Lung microvascular endothelial cell (primary cell): ENCODE measurements at regions not wholly inside any gene's neighbourhood (a gene's known extent, or its start where the extent isn't known, plus 50 kb on each side); places are given as distances from the start of the nearest gene placed in this dataset.
A peak's percentile ranks its signal among the peaks of the same experiment; 100 is the strongest.
"Not testable (repeated sequence)": the region's sequence is repeated elsewhere in the genome, so short reads cannot be mapped to it uniquely, and the experiment has no call there.

ENCODE experiments used
- DNase-seq, 2 donors: peaks; one replicate each; pipeline versions ENCODE4 v3.0.0 to v3.0.0-alpha.2; 2010; ENCODE audit warnings: low read depth in 2 of 2

GRCh38 chr11:101835506-101836063, 79.2 kb upstream of the CEP126 start:
- no peak for DNase-seq

- DNase-seq, result not testable (repeated sequence)
Measured at GRCh38 chr11:101830475-101830874, 84.3 kb upstream of the CEP126 start.

DNA sequence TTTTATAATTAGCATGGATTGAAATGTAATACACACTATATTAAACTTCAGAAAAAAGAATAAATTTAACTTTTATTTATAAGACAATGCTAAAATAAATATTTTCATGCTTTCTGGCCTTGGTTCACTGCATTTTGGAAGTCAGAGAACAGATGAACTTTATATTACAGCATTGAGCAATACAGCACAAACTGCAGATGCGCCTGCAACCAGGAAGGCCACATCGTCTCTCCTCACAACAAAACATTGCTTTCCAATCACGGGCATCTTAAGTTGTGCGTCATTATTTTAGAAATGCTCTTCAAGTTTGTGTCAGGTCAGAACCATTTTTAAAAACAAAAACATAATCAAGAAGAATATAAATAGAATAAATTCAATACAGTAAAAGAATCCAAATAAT, 89.3 kb upstream of the CEP126 start:
- DNase-seq, result no peak

- no peak for DNase-seq
Measured at GRCh38 chr11:101817581-101817980, 97.2 kb upstream of the CEP126 start.

GRCh38 chr11:101816613-101817012, 98.2 kb upstream of the CEP126 start:
- no peak for DNase-seq

DNA sequence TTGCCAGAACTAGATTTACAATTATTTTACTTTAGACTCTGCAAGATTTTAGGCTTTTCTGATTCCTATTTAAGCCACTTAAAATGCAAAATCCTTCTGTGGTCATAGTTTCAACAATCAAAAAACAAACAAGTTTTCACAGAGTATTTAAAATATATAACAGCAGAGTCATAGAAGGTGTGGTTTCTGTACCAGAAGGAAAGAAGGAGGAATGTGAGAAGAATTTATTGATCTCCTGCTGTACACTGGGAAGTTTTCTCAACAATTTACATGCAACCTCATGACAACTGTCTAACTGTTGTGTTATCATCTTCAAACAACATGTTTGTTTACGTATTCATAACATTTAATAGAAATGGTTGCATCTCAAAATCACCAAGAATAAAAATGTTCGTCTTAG, 102.3 kb upstream of the CEP126 start:
- DNase-seq, result no peak

- DNase-seq, result no peak
Measured at GRCh38 chr11:101810546-101810945, 104.3 kb upstream of the CEP126 start.

DNA sequence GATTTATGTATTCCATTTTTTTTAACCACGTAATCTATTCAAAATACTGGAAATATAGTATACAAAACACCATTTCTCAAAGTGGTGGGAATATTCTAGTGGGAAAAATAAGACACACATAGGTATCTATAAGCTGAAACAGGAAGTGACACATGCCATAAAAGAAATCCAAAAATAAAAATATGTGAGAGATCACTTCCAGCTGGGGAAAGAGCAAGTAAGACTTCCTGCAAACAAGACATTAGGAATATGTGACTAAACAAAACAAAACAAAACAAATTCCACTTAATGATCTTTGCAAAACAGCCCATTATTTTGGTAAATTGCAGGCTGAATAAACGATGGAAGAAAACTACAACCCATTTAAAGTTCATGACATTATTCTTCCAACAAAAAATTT, 107.3 kb upstream of the CEP126 start:
- peak in 1 of 2 donors; percentile 1 for DNase-seq

- no peak for DNase-seq
Measured at GRCh38 chr11:101803651-101804050, 111.2 kb upstream of the CEP126 start.

DNA sequence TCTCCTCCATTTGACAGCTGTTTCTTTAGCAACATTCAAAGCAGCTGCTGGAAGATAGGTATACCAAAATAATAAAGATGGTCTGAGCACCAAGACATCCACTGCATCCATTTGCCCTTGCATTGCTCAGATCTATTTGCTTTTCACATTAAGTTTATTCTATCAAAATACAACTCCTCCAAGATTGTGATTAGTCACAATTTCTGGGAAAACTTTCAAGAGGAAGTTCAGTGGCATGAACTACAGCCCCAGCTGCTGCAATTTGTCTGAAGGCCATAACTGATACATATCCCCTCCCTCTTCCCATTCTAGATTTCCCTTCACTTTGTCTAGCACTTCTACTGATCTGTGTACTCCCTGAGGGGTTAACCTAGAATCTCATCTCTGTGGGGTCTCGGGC, 117.5 kb upstream of the CEP126 start:
- no peak for DNase-seq

DNA sequence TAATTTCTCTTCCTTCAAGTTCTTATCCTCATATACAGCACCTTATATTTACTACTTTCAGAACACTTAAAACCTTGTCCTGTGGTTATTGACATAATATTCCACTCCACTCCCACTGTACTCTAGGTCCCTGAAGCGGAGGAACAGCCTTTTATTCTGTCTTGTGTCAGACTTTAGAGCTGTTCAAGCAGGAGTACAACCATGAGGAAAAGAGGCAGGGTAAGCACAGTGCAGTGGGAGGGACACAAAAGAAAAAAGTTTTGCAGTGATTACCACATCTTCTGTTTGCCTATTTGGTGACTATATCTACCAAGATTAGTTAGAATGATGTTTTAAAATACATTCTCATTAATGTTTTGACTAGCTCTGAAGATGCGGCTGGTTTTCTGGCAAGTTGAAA, 122.0 kb upstream of the CEP126 start:
- no peak for DNase-seq

GRCh38 chr11:101786916-101787315, 127.9 kb upstream of the CEP126 start:
- no peak for DNase-seq

DNA sequence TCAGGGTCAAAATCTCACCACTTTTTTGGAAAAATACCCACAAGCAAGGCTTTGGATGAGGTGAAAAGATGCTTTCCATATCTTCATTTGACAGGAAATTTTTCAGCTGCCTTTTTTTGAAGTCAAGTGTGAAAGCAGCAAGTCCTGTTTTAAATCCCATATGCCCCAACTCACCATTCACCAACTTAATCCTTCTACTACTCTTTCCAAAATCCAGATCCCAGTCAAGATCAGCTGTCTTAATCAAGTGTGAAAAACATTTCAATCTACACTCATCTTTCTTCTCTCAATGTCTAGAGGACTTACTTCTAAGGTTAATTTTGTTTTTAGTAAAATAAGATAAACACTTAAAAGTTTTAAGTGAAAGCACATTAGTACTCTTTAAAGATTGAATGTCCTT, 128.4 kb upstream of the CEP126 start:
- no peak for DNase-seq

- not testable (repeated sequence) for DNase-seq
Measured at GRCh38 chr11:101779167-101779566, 135.6 kb upstream of the CEP126 start.

- no peak for DNase-seq
Measured at GRCh38 chr11:101777476-101777875, 137.3 kb upstream of the CEP126 start.

DNA sequence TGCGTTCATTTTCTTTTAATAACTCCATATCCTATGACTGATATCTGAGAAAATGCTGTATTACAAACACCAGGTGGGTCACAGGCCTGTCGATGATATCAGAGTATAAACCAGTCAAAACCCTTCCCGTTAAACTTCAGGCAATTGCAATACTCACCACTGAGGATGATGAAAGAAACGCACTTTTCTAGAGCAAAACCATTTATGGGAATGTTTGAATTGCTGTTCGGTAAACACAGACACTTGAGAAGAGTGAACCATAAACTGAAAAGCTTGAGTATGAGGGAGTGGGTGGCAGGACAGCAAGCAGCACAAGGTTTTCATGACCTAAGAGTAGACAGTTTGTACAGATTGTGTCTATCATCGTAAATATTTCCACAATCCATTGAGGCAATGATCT, 139.8 kb upstream of the CEP126 start:
- DNase-seq, result no peak

- DNase-seq, result no peak
Measured at GRCh38 chr11:101770648-101771047, 144.2 kb upstream of the CEP126 start.

GRCh38 chr11:101765932-101766331, 148.9 kb upstream of the CEP126 start:
- no peak for DNase-seq

DNA sequence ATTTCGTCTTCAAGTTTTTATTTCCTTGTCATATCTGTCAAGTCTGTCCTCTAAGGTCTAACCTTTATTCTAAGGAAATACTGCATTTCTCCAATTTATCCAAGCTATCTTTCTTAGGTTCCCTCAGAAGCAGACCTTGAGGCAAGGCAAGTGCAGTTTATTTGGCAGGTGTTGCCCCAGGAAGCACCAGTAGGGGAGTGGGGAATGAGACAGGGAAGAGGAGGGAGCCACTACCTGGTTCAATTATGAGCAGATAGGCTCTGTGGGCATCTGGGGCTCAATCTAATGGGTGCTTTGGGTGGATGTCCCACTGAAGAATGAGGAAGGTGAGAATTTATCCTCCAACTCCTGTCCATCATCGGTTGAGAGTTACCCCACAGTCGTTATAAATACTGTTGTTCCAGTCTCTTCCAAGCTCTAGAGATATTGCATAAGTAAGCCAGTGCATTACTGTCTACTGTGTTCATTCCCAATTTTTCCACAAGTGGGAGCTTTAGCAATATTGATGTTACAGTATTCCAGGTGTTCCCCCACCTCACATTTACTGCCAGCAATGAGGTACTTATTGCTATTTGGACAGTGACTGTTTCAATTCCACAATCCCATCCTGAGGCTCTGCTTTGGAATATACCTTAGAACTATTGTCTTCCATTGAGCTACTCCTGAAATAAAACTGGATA, 154.9 kb upstream of the CEP126 start:
- peak in 1 of 2 donors; percentile 2 for DNase-seq

GRCh38 chr11:101757741-101758140, 157.1 kb upstream of the CEP126 start:
- DNase-seq, result no peak

- no peak for DNase-seq
Measured at GRCh38 chr11:101748572-101749344, 165.0 kb upstream of the TRPC6 start.

DNA sequence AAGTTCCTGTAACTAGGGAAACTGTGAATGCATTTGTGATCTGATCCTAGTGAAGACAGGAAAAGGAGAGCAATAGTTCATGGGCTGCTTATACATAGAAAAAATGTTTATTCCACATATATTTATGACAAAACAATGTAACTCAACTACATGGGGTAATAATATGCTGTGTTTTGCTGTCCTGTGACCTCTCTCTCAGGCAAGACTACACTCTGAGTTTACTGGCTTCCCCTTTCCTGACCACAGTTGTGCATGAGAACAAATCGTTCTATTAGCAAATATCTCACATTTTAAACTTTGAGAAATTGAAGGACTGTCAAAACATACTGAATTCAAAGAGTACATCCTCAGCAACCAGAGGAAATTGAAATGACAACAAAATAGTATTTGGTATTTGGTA, 161.9 kb upstream of the TRPC6 start:
- DNase-seq, result no peak

GRCh38 chr11:101743828-101744227, 160.0 kb upstream of the TRPC6 start:
- no peak for DNase-seq
